ENCODE measurements at regions not wholly inside any gene's neighbourhood (a gene's known extent, or its start where the extent isn't known, plus 50 kb on each side); places are given as distances from the start of the nearest gene placed in this dataset.

- DNase-seq (ENCODE audit: low read depth, low spot score), result no peak
Observed at GRCh38 chr2:41393621-41394020, 654.2 kb upstream of the PKDCC start.

- DNase-seq (ENCODE audit: low read depth, low spot score), result no peak
Observed at GRCh38 chr2:41394541-41394940, 653.3 kb upstream of the PKDCC start.

GRCh38 chr2:41395692-41396091, 652.1 kb upstream of the PKDCC start:
- no peak for DNase-seq (ENCODE audit: low read depth, low spot score)

- no peak for DNase-seq (ENCODE audit: low read depth, low spot score)
Observed at GRCh38 chr2:41399437-41400087, 648.3 kb upstream of the PKDCC start.

- no peak for DNase-seq (ENCODE audit: low read depth, low spot score)
Observed at GRCh38 chr2:41400088-41400665, 647.6 kb upstream of the PKDCC start.

GRCh38 chr2:41405441-41405840, 642.4 kb upstream of the PKDCC start:
- no peak for DNase-seq (ENCODE audit: low read depth, low spot score)

GRCh38 chr2:41409328-41409727, 638.5 kb upstream of the PKDCC start:
- DNase-seq (ENCODE audit: low read depth, low spot score), result no peak

- no peak for DNase-seq (ENCODE audit: low read depth, low spot score)
Observed at GRCh38 chr2:41410011-41410410, 637.8 kb upstream of the PKDCC start.

GRCh38 chr2:41413813-41414485, 633.9 kb upstream of the PKDCC start:
- no peak for DNase-seq (ENCODE audit: low read depth, low spot score)

GRCh38 chr2:41414486-41415230, 633.2 kb upstream of the PKDCC start:
- no peak for DNase-seq (ENCODE audit: low read depth, low spot score)

GRCh38 chr2:41417511-41417910, 630.3 kb upstream of the PKDCC start:
- no peak for DNase-seq (ENCODE audit: low read depth, low spot score)

- no peak for DNase-seq (ENCODE audit: low read depth, low spot score)
Observed at GRCh38 chr2:41420219-41420618, 627.6 kb upstream of the PKDCC start.

GRCh38 chr2:41420872-41421271, 626.9 kb upstream of the PKDCC start:
- no peak for DNase-seq (ENCODE audit: low read depth, low spot score)

GRCh38 chr2:41431756-41432155, 616.1 kb upstream of the PKDCC start:
- no peak for DNase-seq (ENCODE audit: low read depth, low spot score)

GRCh38 chr2:41432459-41432858, 615.4 kb upstream of the PKDCC start:
- no peak for DNase-seq (ENCODE audit: low read depth, low spot score)

- DNase-seq (ENCODE audit: low read depth, low spot score), result no peak
Observed at GRCh38 chr2:41434991-41435390, 612.8 kb upstream of the PKDCC start.

- DNase-seq (ENCODE audit: low read depth, low spot score), result no peak
Observed at GRCh38 chr2:41441958-41442357, 605.9 kb upstream of the PKDCC start.

- no peak for DNase-seq (ENCODE audit: low read depth, low spot score)
Observed at GRCh38 chr2:41445865-41446264, 602.0 kb upstream of the PKDCC start.

- DNase-seq (ENCODE audit: low read depth, low spot score), result no peak
Observed at GRCh38 chr2:41446266-41446665, 601.6 kb upstream of the PKDCC start.

GRCh38 chr2:41448221-41448620, 599.6 kb upstream of the PKDCC start:
- DNase-seq (ENCODE audit: low read depth, low spot score), result no peak

- no peak for DNase-seq (ENCODE audit: low read depth, low spot score)
Observed at GRCh38 chr2:41457026-41457425, 590.8 kb upstream of the PKDCC start.

- DNase-seq (ENCODE audit: low read depth, low spot score), result no peak
Observed at GRCh38 chr2:41460661-41461060, 587.2 kb upstream of the PKDCC start.

GRCh38 chr2:41464395-41464794, 583.4 kb upstream of the PKDCC start:
- DNase-seq (ENCODE audit: low read depth, low spot score), result no peak

Measured in activated naive CD8-positive, alpha-beta T cell treated with anti-CD3 and anti-CD28 coated beads, Interleukin-2, amount 50 U/mL, for 16 hours (primary cell).